ENCODE measurements at regions not wholly inside any gene's neighbourhood (a gene's known extent, or its start where the extent isn't known, plus 50 kb on each side); places are given as distances from the start of the nearest gene placed in this dataset.

DNA sequence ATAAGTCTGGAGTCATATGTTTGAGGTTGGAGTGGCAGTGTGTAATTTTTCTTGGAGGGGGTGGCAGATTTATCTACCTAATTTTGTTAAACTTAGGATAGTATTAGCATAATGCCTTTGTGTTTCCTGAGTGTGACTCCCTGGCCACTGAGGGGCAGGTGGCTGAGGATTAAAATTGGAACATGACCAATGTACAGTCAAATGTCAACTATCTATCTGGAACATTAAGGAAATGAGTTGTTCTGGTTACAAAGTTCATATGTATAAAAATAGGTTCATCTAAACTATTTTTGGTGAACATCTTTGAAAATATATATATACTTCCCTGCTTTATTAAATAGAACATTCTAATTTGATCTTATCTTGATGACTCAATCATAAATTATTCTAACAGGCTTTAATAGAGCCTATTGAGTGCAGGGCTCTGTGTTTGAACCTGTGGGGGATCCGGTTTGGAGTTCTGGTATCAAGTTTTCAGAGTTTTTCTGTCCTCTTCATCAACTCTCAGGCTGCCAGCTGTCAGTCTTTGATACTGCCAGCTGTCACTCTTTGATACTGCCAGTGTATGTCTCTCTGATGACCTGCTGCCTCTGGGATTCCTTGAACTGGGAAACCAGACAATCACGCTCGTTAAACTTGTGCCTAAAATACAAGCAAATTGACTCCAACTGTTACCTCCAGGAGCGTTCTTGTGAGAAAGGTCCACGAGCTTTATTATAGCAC lies 309.6 kb downstream of the METTL15 start:
- no peaks in the 10 kb centered on the region for H4K20me1 ChIP-seq (ENCODE audit: insufficient read depth)
- TF ChIP-seq FOSL1 (IDR thresholded peaks at IDR 0.05; ENCODE audit: low read depth), result no peak
- no peak for TF ChIP-seq POLR2AphosphoS5 (IDR thresholded peaks at IDR 0.05; ENCODE audit: low read depth, low read length)
- no peak for TF ChIP-seq ZNF274 (IDR thresholded peaks at IDR 0.05; ENCODE audit: low read depth, low read length)
- TF ChIP-seq SIN3A (IDR thresholded peaks at IDR 0.05; ENCODE audit: low read depth), result no peak
- no peak for TF ChIP-seq CBX3 (IDR thresholded peaks at IDR 0.05; ENCODE audit: low read depth)
- no peak for TF ChIP-seq YY1 (IDR thresholded peaks at IDR 0.05; ENCODE audit: extremely low read depth, insufficient replicate concordance, low read depth, low read length)
- no peak for TF ChIP-seq EZH2phosphoT487 (IDR thresholded peaks at IDR 0.05; ENCODE audit: borderline replicate concordance)
- TF ChIP-seq SP1 (IDR thresholded peaks at IDR 0.05; ENCODE audit: low read depth), result no peak
- TF ChIP-seq SRF (IDR thresholded peaks at IDR 0.05; ENCODE audit: low read depth), result no peak
- TF ChIP-seq RAD21 (IDR thresholded peaks at IDR 0.05; ENCODE audit: low read depth), result no peak
- TF ChIP-seq ZFX (IDR thresholded peaks at IDR 0.05), result no peak
- no peak for TF ChIP-seq EZH2 (IDR thresholded peaks at IDR 0.05)
- TF ChIP-seq, protein P1, sequence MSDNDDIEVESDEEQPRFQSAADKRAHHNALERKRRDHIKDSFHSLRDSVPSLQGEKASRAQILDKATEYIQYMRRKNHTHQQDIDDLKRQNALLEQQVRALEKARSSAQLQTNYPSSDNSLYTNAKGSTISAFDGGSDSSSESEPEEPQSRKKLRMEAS (IDR thresholded peaks at IDR 0.05), result no peak
- H3K4me2 ChIP-seq (ENCODE audit: low read length), result no peak overlapping the region
- ChIA-PET RAD21 (ENCODE audit: low non-redundant PET in 1 of 2, low total read pairs in 2 of 2, uncharacterized antibody in 2 of 2, unreplicated experiment in 2 of 2) (no interaction called here), POLR2A (no interaction called here), CTCF (no interaction called here)
- no peaks in the 10 kb centered on the region for H3K36me3 ChIP-seq (ENCODE audit: control insufficient read depth in 1 of 2, insufficient read depth in 2 of 2, low read length in 2 of 2)
- no TSS peak for BruUV-seq (replicated peaks)
- no peak overlapping the region for H3K9ac ChIP-seq (ENCODE audit: low read length)
- H3K4me3 ChIP-seq (replicated peaks in 1 of 2; ENCODE audit: low read depth in 1 of 2, low read length in 2 of 2), result no peak overlapping the region
- H2AFZ ChIP-seq (ENCODE audit: low read depth, low read length, poor library complexity, severe bottlenecking), result no peak overlapping the region
- no peaks in the 10 kb centered on the region for H3K27me3 ChIP-seq (ENCODE audit: insufficient read depth, low read length)
- intact Hi-C loops (cut with micrococcal nuclease), result no loop called here
- H3K4me1 ChIP-seq (ENCODE audit: control insufficient read depth in 1 of 2, insufficient read depth in 2 of 2, low read length in 2 of 2), result no peaks in the 10 kb centered on the region
- ATAC-seq, result no peak
- no peaks in the 10 kb centered on the region for H3K79me2 ChIP-seq (ENCODE audit: insufficient read depth, low read length)
- 0 out of 2 replicates have a peak, but pooled peaks cover 2% of the 10 kb centered on the region for H3K9me2 ChIP-seq (ENCODE audit: insufficient read depth)
- no peaks in the 10 kb centered on the region for H3K9me3 ChIP-seq (ENCODE audit: control insufficient read depth in 1 of 2, insufficient read depth in 1 of 2, low read depth in 1 of 2, low read length in 2 of 2)
- DNase-seq (ENCODE audit: low read depth, low spot score), result no peak
- no peak overlapping the region for H3K27ac ChIP-seq (ENCODE audit: low read depth, low read length)
